Erythroblast (primary cell): ENCODE measurements at regions not wholly inside any gene's neighbourhood (a gene's known extent, or its start where the extent isn't known, plus 50 kb on each side); places are given as distances from the start of the nearest gene placed in this dataset.

Experiments
- GATA1 ChIP-seq: IDR thresholded peaks from 2 replicates; pipeline ENCODE4 v1.6.1; 2011; ENCODE audit warnings: low read depth, mild to moderate bottlenecking, control low read depth, low read length, moderate library complexity
- POLR2A ChIP-seq: IDR thresholded peaks from 2 replicates; pipeline ENCODE4 v1.6.1; 2011; ENCODE audit warnings: mild to moderate bottlenecking, low read length

DNA sequence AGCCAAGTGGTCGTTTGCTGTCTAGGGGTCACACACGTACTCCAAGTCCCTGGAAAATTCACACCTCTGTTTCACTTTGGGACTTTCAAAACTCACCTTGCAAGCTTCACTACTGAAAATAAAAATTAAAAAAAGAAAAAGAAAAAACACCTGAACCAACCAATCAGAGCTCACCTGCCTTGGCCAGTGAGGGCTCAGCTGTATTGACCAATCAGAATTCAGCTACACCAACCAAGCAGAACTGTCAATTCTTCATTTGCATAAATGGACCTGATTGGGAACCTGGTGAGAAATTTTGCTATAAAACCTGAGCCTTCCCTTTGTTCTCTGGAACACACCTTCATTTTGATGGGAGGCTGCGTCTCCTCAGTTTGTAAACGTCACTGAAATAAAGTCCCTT, 176.4 kb downstream of the TTC32 start:
- TF ChIP-seq POLR2A (no peak), GATA1 (no peak)
